CD4-positive, alpha-beta T cell (primary cell): ENCODE measurements at regions not wholly inside any gene's neighbourhood (a gene's known extent, or its start where the extent isn't known, plus 50 kb on each side); places are given as distances from the start of the nearest gene placed in this dataset.
"Not testable (repeated sequence)": the region's sequence is repeated elsewhere in the genome, so short reads cannot be mapped to it uniquely, and the experiment has no call there.

Experiments
- ATAC-seq: fragments of 200-7000 bp; cut with Tn5 transposase; one replicate; pipeline ENCODE4 v1.10.0; 2022; ENCODE audit warnings: mild to moderate bottlenecking; ENCODE audit not compliant: poor library complexity
- CTCF ChIA-PET: fragments of 350-600 bp; sonication (Branson Sonifier 250); formaldehyde crosslinking; loops from one replicate; lab custom pipeline; 2021; ENCODE audit warnings: antibody characterized with exemption, inconsistent platforms; lab: Charles Lee
- POLR2A ChIA-PET: fragments of 350-600 bp; sonication (Branson Sonifier 250); formaldehyde crosslinking; loops from one replicate; lab custom pipeline; 2021; ENCODE audit warnings: antibody characterized with exemption, inconsistent platforms; lab: Charles Lee
- DNase-seq, 14 experiments: peaks; one replicate each; pipeline ENCODE4 v3.0.0-alpha.2; 2013 to 2020; ENCODE audit warnings: mixed read lengths in 2 of 14
- H3K27ac ChIP-seq, 2 donors: one replicate each; pipeline versions ENCODE4 v1.5.1 to v1.7.0; 2013; ENCODE audit warnings: low read length in 2 of 2, low read depth in 1 of 2, mild to moderate bottlenecking in 1 of 2
- H3K27me3 ChIP-seq, 2 experiments: 1 replicate in 1 of 2; 2 replicates in 1 of 2; pipeline versions ENCODE4 v1.6.1 to v1.7.0; 2013; ENCODE audit warnings: low read length in 2 of 2, control low read depth in 1 of 2, mild to moderate bottlenecking in 1 of 2, moderate library complexity in 1 of 2; ENCODE audit not compliant: insufficient read depth in 2 of 2, control insufficient read depth in 1 of 2
- H3K36me3 ChIP-seq: one replicate; pipeline ENCODE4 v1.6.1; 2013; ENCODE audit warnings: low read length, control low read depth; ENCODE audit not compliant: insufficient read depth
- H3K4me1 ChIP-seq: one replicate; pipeline ENCODE4 v1.6.1; 2013; ENCODE audit warnings: low read length, control low read depth; ENCODE audit not compliant: insufficient read depth
- H3K4me3 ChIP-seq: one replicate; pipeline ENCODE4 v1.5.1; 2013; ENCODE audit warnings: mild to moderate bottlenecking, low read length, moderate library complexity
- H3K9me3 ChIP-seq, 2 experiments: 1 replicate in 1 of 2; 2 replicates in 1 of 2; pipeline versions ENCODE4 v1.6.1 to v1.7.0; 2013; ENCODE audit warnings: low read length in 2 of 2, mild to moderate bottlenecking in 2 of 2, control low read depth in 1 of 2, moderate library complexity in 1 of 2; ENCODE audit not compliant: control insufficient read depth in 1 of 2, insufficient read depth in 1 of 2
- H3K27ac Mint-ChIP-seq: one replicate; pipeline ENCODE4 v1.8.0; 2020; ENCODE audit warnings: mixed read lengths
- H3K27me3 Mint-ChIP-seq: one replicate; pipeline ENCODE4 v1.8.0; 2021; ENCODE audit warnings: mixed read lengths
- H3K36me3 Mint-ChIP-seq: one replicate; pipeline ENCODE4 v1.8.0; 2021; ENCODE audit warnings: low read depth, mixed read lengths
- H3K4me1 Mint-ChIP-seq: one replicate; pipeline ENCODE4 v1.8.0; 2021; ENCODE audit warnings: low read depth, mixed read lengths
- H3K4me3 Mint-ChIP-seq: one replicate; pipeline ENCODE4 v1.8.0; 2020; ENCODE audit warnings: mild to moderate bottlenecking, mixed read lengths
- H3K9me3 Mint-ChIP-seq: one replicate; pipeline ENCODE4 v1.8.0; 2020; ENCODE audit warnings: mixed read lengths
- intact Hi-C, 2 experiments: fragments of 100-400 bp; cut with DNase I in 1 of 2; cut with micrococcal nuclease in 1 of 2; formaldehyde crosslinking; loops; one replicate each; pipeline versions ENCODE4 v1.15.1 to v1.9.0; 2023 to 2025; cut with DNase I, micrococcal nuclease
- TF ChIP-seq, protein P1 (sequence below): fragments of 200-600 bp; IDR thresholded peaks from one replicate; pipeline ENCODE4 v1.8.0; 2022; ENCODE audit warnings: antibody characterized with exemption, mild to moderate bottlenecking

DNA sequence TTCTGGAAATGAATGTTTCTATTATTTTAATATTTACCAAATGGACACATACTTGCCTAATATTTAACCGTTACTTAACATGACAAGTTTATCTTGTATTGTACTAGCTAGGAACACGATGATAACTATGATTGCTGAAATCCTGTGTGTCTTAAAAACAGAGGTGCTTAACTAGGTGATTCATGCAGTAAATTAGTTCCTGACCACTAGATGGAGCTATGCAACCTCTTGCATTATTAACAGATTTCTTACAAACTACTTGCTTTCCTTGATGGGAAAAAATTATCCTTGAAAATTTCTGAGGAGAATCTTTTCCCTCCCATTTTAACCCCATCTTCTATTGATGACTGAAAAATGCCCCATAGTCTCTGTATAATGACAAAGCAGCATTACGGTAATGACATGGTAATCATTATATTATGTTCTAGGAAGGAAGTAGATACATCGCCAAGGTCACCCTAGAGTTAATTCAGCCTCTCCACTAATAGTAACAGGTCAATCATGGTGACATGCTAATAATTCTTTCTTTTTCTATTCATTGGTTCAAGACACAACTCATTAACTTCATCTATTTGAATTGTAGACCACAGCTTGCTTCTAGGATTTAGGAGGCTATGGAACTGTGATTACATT, 844.2 kb downstream of the RAPGEF2 start:
- intact Hi-C loops, result no loop called here
- CTCF ChIA-PET, result no interaction called here
- no peak overlapping the region for H3K4me3 ChIP-seq
- no peaks in the 10 kb centered on the region for H3K9me3 ChIP-seq
- H3K9me3 Mint-ChIP-seq, result no peaks in the 10 kb centered on the region
- H3K4me3 Mint-ChIP-seq, result no peak overlapping the region
- POLR2A ChIA-PET, result no interaction called here
- ATAC-seq (no peak), DNase-seq (peak in 2 of 14 experiments; percentile 1 to 8)
- H3K36me3 Mint-ChIP-seq, result no peaks in the 10 kb centered on the region
- H3K4me1 ChIP-seq, result no peaks in the 10 kb centered on the region
- no peak overlapping the region for H3K27ac ChIP-seq
- TF ChIP-seq, protein P1, sequence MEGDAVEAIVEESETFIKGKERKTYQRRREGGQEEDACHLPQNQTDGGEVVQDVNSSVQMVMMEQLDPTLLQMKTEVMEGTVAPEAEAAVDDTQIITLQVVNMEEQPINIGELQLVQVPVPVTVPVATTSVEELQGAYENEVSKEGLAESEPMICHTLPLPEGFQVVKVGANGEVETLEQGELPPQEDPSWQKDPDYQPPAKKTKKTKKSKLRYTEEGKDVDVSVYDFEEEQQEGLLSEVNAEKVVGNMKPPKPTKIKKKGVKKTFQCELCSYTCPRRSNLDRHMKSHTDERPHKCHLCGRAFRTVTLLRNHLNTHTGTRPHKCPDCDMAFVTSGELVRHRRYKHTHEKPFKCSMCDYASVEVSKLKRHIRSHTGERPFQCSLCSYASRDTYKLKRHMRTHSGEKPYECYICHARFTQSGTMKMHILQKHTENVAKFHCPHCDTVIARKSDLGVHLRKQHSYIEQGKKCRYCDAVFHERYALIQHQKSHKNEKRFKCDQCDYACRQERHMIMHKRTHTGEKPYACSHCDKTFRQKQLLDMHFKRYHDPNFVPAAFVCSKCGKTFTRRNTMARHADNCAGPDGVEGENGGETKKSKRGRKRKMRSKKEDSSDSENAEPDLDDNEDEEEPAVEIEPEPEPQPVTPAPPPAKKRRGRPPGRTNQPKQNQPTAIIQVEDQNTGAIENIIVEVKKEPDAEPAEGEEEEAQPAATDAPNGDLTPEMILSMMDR, result no peak
- no peak overlapping the region for H3K27ac Mint-ChIP-seq
- H3K27me3 ChIP-seq, result no peaks in the 10 kb centered on the region
- no peaks in the 10 kb centered on the region for H3K4me1 Mint-ChIP-seq
- no peaks in the 10 kb centered on the region for H3K36me3 ChIP-seq
- H3K27me3 Mint-ChIP-seq, result no peaks in the 10 kb centered on the region

- ChIA-PET POLR2A (no interaction called here), CTCF (no interaction called here)
- Histone ChIP-seq H3K9me3 (no peaks in the 10 kb centered on the region), H3K27ac (no peak overlapping the region), H3K4me3 (no peak overlapping the region), H3K27me3 (no peaks in the 10 kb centered on the region), H3K36me3 (no peaks in the 10 kb centered on the region), H3K4me1 (no peaks in the 10 kb centered on the region)
- intact Hi-C loops, result no loop called here
- H3K27me3 Mint-ChIP-seq, result no peaks in the 10 kb centered on the region
- no peak overlapping the region for H3K4me3 Mint-ChIP-seq
- H3K27ac Mint-ChIP-seq, result no peak overlapping the region
- no peaks in the 10 kb centered on the region for H3K4me1 Mint-ChIP-seq
- DNase-seq (no peak), ATAC-seq (no peak)
- H3K36me3 Mint-ChIP-seq, result no peaks in the 10 kb centered on the region
- TF ChIP-seq, protein P1, result no peak
- H3K9me3 Mint-ChIP-seq, result peaks cover 3% of the 10 kb centered on the region
Measured at GRCh38 chr4:159950707-159951106, 847.8 kb downstream of the RAPGEF2 start.

- CTCF ChIA-PET, result no interaction called here
Measured at GRCh38 chr4:159966746-159967145, 863.9 kb downstream of the RAPGEF2 start.

GRCh38 chr4:159976871-159977482, 874.1 kb downstream of the RAPGEF2 start:
- H3K9me3 ChIP-seq, H3K27me3 Mint-ChIP-seq, CTCF ChIA-PET, POLR2A ChIA-PET, H3K4me1 Mint-ChIP-seq, H3K27me3 ChIP-seq, H3K36me3 ChIP-seq, intact Hi-C loops, DNase-seq, H3K4me3 Mint-ChIP-seq, H3K9me3 Mint-ChIP-seq, H3K4me1 ChIP-seq, ATAC-seq, H3K27ac Mint-ChIP-seq, H3K36me3 Mint-ChIP-seq, H3K4me3 ChIP-seq, H3K27ac ChIP-seq: not testable (repeated sequence)

More at GRCh38 chr4:159966746-159967145, 863.9 kb downstream of the RAPGEF2 start:
- Mint-ChIP-seq H3K9me3 (peaks cover 4% of the 10 kb centered on the region), H3K27ac (no peak overlapping the region), H3K4me3 (no peak overlapping the region), H3K36me3 (no peaks in the 10 kb centered on the region), H3K27me3 (no peaks in the 10 kb centered on the region), H3K4me1 (no peaks in the 10 kb centered on the region)
- Histone ChIP-seq H3K9me3 (no peaks in the 10 kb centered on the region), H3K36me3 (no peaks in the 10 kb centered on the region), H3K4me3 (no peak overlapping the region), H3K4me1 (no peaks in the 10 kb centered on the region), H3K27me3 (no peaks in the 10 kb centered on the region), H3K27ac (no peak overlapping the region)
- POLR2A ChIA-PET, result no interaction called here
- TF ChIP-seq, protein P1, result no peak
- intact Hi-C loops, result no loop called here
- ATAC-seq (no peak), DNase-seq (no peak)
